ENCODE measurements at regions not wholly inside any gene's neighbourhood (a gene's known extent, or its start where the extent isn't known, plus 50 kb on each side); places are given as distances from the start of the nearest gene placed in this dataset.

DNA sequence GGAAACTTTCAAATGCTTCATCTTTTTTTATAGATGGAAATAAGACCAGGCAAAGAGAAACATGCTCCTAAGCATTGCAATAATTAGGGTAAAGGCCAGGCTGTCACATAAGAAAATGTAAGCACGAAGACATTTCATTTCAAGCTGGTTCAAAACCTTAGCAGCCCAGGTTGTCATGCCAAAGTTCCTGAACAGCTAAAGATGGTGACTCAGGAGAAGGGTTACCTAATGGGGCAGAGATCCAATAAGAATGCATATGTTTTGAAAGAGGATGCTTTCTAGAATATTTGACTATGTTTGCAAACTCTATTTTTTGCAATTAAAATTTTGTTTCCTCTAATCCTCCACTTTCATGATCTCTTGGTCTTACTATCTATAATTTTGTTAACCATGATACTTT lies 65.6 kb upstream of the PHACTR2 start:
- TF ChIP-seq CTCF (IDR thresholded peaks at IDR 0.05; ENCODE audit: low read length) (no peak), EZH2 (IDR thresholded peaks at IDR 0.05; ENCODE audit: borderline replicate concordance, low read length) (no peak)
